ENCODE measurements at regions not wholly inside any gene's neighbourhood (a gene's known extent, or its start where the extent isn't known, plus 50 kb on each side); places are given as distances from the start of the nearest gene placed in this dataset.

GRCh38 chr5:143730112-143730801 is 81.7 kb upstream of the HMHB1 start:
- no peak for DNase-seq (ENCODE audit: low read depth, low spot score)

GRCh38 chr5:143729334-143729946 is 82.5 kb upstream of the HMHB1 start:
- no peak for DNase-seq (ENCODE audit: low read depth, low spot score)

- no peak for DNase-seq (ENCODE audit: low read depth, low spot score)
These were observed 88.8 kb upstream of the HMHB1 start for GRCh38 chr5:143723159-143723558.

- DNase-seq (ENCODE audit: low read depth, low spot score) = no peak
These were observed 90.0 kb upstream of the HMHB1 start for GRCh38 chr5:143721925-143722324.

GRCh38 chr5:143720689-143721088 is 91.3 kb upstream of the HMHB1 start:
- no peak for DNase-seq (ENCODE audit: low read depth, low spot score)

GRCh38 chr5:143717400-143717799 is 94.6 kb upstream of the HMHB1 start:
- no peak for DNase-seq (ENCODE audit: low read depth, low spot score)

- DNase-seq (ENCODE audit: low read depth, low spot score) = no peak
These were observed 95.1 kb upstream of the HMHB1 start for GRCh38 chr5:143716881-143717280.

- no peak for DNase-seq (ENCODE audit: low read depth, low spot score)
These were observed 96.3 kb upstream of the HMHB1 start for GRCh38 chr5:143715616-143716015.

- no peak for DNase-seq (ENCODE audit: low read depth, low spot score)
These were observed 97.3 kb upstream of the HMHB1 start for GRCh38 chr5:143714629-143715028.

GRCh38 chr5:143713047-143714003 is 98.6 kb upstream of the HMHB1 start:
- DNase-seq (ENCODE audit: low read depth, low spot score) = no peak

- DNase-seq (ENCODE audit: low read depth, low spot score) = no peak
These were observed 103.3 kb upstream of the HMHB1 start for GRCh38 chr5:143708672-143709071.

- no peak for DNase-seq (ENCODE audit: low read depth, low spot score)
These were observed 104.2 kb upstream of the HMHB1 start for GRCh38 chr5:143707806-143708205.

- DNase-seq (ENCODE audit: low read depth, low spot score) = no peak
These were observed 106.6 kb upstream of the HMHB1 start for GRCh38 chr5:143705381-143705780.

GRCh38 chr5:143703659-143704058 is 108.3 kb upstream of the HMHB1 start:
- no peak for DNase-seq (ENCODE audit: low read depth, low spot score)

- no peak for DNase-seq (ENCODE audit: low read depth, low spot score)
These were observed 110.5 kb upstream of the HMHB1 start for GRCh38 chr5:143701493-143701892.

GRCh38 chr5:143700994-143701393 is 111.0 kb upstream of the HMHB1 start:
- DNase-seq (ENCODE audit: low read depth, low spot score) = no peak

- DNase-seq (ENCODE audit: low read depth, low spot score) = no peak
These were observed 112.8 kb upstream of the HMHB1 start for GRCh38 chr5:143699121-143699520.

GRCh38 chr5:143698574-143698973 is 113.4 kb upstream of the HMHB1 start:
- DNase-seq (ENCODE audit: low read depth, low spot score) = no peak

- no peak for DNase-seq (ENCODE audit: low read depth, low spot score)
These were observed 115.0 kb upstream of the HMHB1 start for GRCh38 chr5:143696921-143697320.

GRCh38 chr5:143695941-143696340 is 116.0 kb upstream of the HMHB1 start:
- no peak for DNase-seq (ENCODE audit: low read depth, low spot score)

GRCh38 chr5:143695244-143695864 is 116.6 kb upstream of the HMHB1 start:
- no peak for DNase-seq (ENCODE audit: low read depth, low spot score)

GRCh38 chr5:143694357-143694756 is 117.6 kb upstream of the HMHB1 start:
- DNase-seq (ENCODE audit: low read depth, low spot score) = no peak

Data from smooth muscle cell of the brain vasculature (primary cell).